ENCODE measurements at regions not wholly inside any gene's neighbourhood (a gene's known extent, or its start where the extent isn't known, plus 50 kb on each side); places are given as distances from the start of the nearest gene placed in this dataset.

DNA sequence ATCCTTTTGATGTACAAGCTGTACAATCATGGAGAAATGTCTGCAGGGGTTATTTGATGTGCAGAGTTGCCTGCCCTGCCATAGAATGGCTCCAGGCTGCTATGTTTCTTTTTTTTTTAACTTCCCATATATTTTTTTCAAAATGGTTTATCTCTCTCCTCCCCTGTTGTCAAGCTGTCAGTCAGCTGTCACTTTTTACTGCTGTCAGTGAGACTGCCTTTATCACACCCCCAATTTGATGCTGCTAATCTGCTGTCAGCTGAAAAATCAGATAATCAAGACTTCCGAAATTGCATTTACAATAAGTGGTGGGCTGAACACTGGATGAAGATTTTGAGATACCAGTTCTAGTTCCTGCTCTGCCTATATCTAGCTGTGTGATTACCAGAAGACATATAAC lies 382.6 kb downstream of the ZEB2 start:
- H2AK5ac ChIP-seq (ENCODE audit: insufficient read length, low read length), result no peak overlapping the region
- H3K4me1 ChIP-seq (ENCODE audit: insufficient read depth, low read length), result no peaks in the 10 kb centered on the region; the same call in 1 of the 2 replicates
- no peak overlapping the region for H4K91ac ChIP-seq (ENCODE audit: insufficient read length, low read depth, low read length)
- no peak overlapping the region for H2BK12ac ChIP-seq (ENCODE audit: insufficient read length, low read depth, low read length)
- no peaks in the 10 kb centered on the region for H3K27me3 ChIP-seq (ENCODE audit: insufficient read depth, low read length)
- H3K79me1 ChIP-seq (ENCODE audit: insufficient read depth, low read depth, low read length, poor library complexity, severe bottlenecking), result no peaks in the 10 kb centered on the region
- Mint-ChIP-seq H3K27me3 (ENCODE audit: low read depth) (peaks cover 4% of the 10 kb centered on the region; the same call in 1 of the 2 replicates), H3K4me1 (peaks cover 8 to 19% of the 10 kb centered on the region in 2 experiments), H3K4me3 (no peak overlapping the region), H3K36me3 (ENCODE audit: insufficient read depth in 1 of 3, low read depth in 3 of 3) (no peaks in the 10 kb centered on the region), H3K27ac (no peak overlapping the region), H3K9me3 (no peaks in the 10 kb centered on the region)
- WGBS (ENCODE audit: extremely low coverage, insufficient read length, low lambda C conversion rate), result no CpG with 5 or more reads among the region's 1 CpG
- H3K56ac ChIP-seq (ENCODE audit: insufficient read length, low read depth, low read length), result no peak overlapping the region
- no peak overlapping the region for H3K4me2 ChIP-seq (ENCODE audit: insufficient read depth, insufficient read length, low read length)
- no peak overlapping the region for H3T11ph ChIP-seq (ENCODE audit: low read length)
- H3K4ac ChIP-seq (ENCODE audit: low read depth, low read length), result no peak overlapping the region
- TF ChIP-seq, protein P1, sequence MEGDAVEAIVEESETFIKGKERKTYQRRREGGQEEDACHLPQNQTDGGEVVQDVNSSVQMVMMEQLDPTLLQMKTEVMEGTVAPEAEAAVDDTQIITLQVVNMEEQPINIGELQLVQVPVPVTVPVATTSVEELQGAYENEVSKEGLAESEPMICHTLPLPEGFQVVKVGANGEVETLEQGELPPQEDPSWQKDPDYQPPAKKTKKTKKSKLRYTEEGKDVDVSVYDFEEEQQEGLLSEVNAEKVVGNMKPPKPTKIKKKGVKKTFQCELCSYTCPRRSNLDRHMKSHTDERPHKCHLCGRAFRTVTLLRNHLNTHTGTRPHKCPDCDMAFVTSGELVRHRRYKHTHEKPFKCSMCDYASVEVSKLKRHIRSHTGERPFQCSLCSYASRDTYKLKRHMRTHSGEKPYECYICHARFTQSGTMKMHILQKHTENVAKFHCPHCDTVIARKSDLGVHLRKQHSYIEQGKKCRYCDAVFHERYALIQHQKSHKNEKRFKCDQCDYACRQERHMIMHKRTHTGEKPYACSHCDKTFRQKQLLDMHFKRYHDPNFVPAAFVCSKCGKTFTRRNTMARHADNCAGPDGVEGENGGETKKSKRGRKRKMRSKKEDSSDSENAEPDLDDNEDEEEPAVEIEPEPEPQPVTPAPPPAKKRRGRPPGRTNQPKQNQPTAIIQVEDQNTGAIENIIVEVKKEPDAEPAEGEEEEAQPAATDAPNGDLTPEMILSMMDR (conservative IDR thresholded peaks at IDR 0.05), result no peak
- H2BK20ac ChIP-seq (ENCODE audit: low read depth, low read length, poor library complexity, severe bottlenecking), result no peak overlapping the region
- no peak overlapping the region for H3K18ac ChIP-seq (ENCODE audit: insufficient read length, low read depth, low read length)
- no peak overlapping the region for H2BK5ac ChIP-seq (ENCODE audit: insufficient read length, low read length)
- no peak overlapping the region for H3K27ac ChIP-seq (ENCODE audit: insufficient read length, low read depth, low read length)
- no peak overlapping the region for H3K9ac ChIP-seq (ENCODE audit: extremely low read depth, insufficient read length, low read length)
- H3K23me2 ChIP-seq (ENCODE audit: insufficient read length, low read depth, low read length, poor library complexity, severe bottlenecking), result no peaks in the 10 kb centered on the region
- H3K9me3 ChIP-seq (ENCODE audit: control insufficient read depth, low read depth, low read length), result no peaks in the 10 kb centered on the region
- H2BK15ac ChIP-seq (ENCODE audit: low read depth, low read length), result no peak overlapping the region
- no peaks in the 10 kb centered on the region for H3K79me2 ChIP-seq (ENCODE audit: insufficient read depth, low read length)
- H3K23ac ChIP-seq (ENCODE audit: insufficient read length, low read depth, low read length), result no peak overlapping the region
- no peak for DNase-seq
- no peak overlapping the region for H2AFZ ChIP-seq (ENCODE audit: low read length)
- no peak overlapping the region for H2BK120ac ChIP-seq (ENCODE audit: low read depth, low read length, poor library complexity, severe bottlenecking)
- H3K14ac ChIP-seq (ENCODE audit: insufficient read depth, low read length), result no peak overlapping the region
- no peak overlapping the region for H4K5ac ChIP-seq (ENCODE audit: insufficient read length, low read depth, low read length)
- H4K8ac ChIP-seq (replicated peaks; ENCODE audit: insufficient read length, low read depth, low read length), result no peak overlapping the region
- H4K20me1 ChIP-seq (ENCODE audit: control insufficient read depth, insufficient read depth, insufficient read length), result no peaks in the 10 kb centered on the region

Data from H9 (cell line).